Fibroblast of skin of right biceps (primary cell): ENCODE measurements at regions not wholly inside any gene's neighbourhood (a gene's known extent, or its start where the extent isn't known, plus 50 kb on each side); places are given as distances from the start of the nearest gene placed in this dataset.
"Not testable (repeated sequence)": the region's sequence is repeated elsewhere in the genome, so short reads cannot be mapped to it uniquely, and the experiment has no call there.

ENCODE experiments used
- DNase-seq: peaks from one replicate; pipeline ENCODE4 v3.0.0-alpha.2; 2013

DNA sequence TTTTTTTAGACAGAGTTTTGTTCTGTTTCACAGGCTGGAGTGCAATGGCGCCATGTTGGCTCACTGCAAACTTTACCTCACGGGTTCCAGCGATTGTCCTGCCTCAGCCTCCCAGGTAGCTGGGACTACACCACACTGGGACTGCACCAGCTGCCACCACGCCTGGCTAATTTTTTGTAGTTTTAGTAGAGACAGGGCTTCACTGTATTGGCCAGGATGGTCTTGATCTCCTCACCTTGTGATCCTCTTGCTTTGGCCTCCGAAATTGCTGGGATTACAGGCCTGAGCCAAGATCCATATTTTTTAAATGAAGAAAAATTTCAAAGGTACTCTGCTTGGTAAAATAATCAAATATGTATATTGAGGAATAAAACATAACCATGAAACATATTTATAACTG lies 195.8 kb upstream of the TPTE start:
- peak; percentile 79 for DNase-seq

DNA sequence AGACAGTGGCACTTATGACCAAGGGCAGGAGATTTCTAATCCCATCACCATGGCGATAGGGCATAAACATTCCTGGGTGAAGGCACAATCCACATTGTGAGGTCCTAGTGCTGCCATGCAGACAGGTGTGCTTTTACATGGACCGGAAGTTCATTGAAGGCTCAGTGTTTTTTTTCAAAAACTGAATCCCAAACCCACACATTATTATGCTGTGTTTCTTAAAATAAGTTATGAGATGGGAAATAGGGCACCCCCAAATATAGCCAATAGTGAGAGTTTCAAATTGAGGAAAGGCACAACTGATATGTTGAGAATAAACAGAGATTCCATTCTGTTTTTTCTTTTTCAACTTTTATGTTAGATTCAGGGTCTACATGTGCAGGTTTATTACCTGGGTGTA lies 195.2 kb upstream of the TPTE start:
- DNase-seq, result not testable (repeated sequence)

DNA sequence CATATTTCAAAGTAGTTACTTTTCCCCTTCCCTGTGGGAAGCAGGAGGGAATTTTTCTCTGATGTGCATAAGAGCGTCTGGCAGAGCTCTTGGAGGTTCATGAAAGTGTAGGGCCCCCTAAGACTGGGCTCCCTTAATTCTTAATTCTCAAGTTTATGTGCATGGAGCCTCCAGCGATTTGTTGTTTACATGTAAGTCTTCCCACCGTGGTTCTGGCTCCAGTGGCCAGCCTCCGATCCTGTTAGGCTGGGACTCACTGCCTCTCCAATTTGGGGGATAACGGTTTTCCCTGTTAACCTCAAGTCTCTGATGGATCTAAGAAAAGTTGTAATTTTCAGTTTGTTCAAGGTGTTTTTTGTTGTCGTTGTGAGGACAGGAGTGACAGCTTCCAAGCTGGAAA lies 192.7 kb upstream of the TPTE start:
- not testable (repeated sequence) for DNase-seq

DNA sequence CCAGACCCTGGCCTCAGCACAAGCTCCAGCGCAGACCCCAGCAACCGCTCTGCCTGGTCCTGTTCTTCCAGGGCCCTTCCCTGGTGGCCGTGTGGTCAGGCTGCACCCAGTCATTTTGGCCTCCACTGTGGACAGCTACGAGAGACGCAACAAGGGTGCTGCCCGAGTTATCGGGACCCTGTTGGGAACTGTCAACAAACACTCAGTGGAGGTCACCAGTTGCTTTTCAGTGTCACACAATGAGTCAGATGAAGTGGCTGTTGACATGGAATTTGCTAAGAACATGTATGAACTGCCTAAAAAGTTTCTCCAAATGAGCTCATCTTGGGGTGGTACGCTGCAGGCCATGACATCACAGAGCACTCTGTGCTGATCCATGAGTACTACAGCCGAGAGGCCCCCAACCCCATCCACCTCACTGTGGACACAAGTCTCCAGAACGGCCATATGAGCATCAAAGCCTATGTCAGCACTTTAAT lies 190.7 kb upstream of the TPTE start:
- DNase-seq, result not testable (repeated sequence)

DNA sequence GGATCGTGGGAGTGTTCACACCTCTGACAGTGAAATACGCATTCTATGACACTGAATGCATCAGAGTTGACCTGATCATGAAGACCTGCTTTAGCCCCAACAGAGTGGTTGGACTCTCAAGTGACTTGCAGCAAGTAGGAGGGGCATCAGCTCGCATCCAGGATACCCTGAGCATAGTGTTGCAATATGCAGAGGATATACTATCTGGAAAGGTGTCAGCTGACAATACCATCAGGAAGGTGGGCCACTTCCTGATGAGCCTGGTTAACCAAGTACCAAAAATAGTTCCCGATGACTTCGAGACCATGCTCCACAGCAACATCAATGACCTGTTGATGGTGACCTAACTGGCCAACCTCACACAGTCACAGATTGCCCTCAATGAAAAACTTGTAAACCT lies 190.2 kb upstream of the TPTE start:
- not testable (repeated sequence) for DNase-seq

DNA sequence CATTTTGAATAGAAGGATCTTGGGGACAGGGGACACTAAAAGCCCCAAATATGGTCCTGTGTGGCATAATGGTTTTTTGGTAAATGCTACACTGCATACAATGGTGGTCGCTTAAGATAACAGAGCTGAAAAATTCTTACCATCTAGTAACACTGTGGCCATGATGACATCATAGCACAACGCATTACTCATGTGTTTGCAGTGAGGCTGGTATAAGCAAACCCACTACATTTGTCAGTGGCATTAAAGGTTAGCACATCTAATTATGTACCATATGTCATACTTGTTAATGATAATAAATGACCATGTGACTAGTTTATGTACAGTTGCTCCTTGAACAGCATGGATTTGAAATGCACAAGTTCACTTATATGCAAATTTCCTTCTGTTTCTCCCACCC lies 188.4 kb upstream of the TPTE start:
- not testable (repeated sequence) for DNase-seq

DNA sequence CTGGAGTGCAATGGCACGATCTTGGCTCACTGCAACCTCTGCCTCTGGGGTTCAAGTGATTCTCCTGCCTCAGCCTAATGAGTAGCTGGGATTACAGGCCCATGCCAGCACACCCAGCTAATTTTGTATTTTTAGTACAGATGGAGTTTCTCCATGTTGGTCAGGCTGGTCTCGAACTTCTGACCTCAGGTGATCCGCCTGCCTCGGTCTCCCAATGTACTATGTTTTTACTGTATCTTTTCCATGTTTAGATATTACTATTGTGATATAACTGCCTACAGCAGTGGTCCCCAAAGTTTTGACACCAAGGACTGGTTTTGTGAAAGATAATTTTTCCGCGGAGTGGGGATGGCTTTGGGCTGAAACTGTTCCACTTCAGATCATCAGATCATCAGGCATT lies 187.0 kb upstream of the TPTE start:
- DNase-seq, result not testable (repeated sequence)

DNA sequence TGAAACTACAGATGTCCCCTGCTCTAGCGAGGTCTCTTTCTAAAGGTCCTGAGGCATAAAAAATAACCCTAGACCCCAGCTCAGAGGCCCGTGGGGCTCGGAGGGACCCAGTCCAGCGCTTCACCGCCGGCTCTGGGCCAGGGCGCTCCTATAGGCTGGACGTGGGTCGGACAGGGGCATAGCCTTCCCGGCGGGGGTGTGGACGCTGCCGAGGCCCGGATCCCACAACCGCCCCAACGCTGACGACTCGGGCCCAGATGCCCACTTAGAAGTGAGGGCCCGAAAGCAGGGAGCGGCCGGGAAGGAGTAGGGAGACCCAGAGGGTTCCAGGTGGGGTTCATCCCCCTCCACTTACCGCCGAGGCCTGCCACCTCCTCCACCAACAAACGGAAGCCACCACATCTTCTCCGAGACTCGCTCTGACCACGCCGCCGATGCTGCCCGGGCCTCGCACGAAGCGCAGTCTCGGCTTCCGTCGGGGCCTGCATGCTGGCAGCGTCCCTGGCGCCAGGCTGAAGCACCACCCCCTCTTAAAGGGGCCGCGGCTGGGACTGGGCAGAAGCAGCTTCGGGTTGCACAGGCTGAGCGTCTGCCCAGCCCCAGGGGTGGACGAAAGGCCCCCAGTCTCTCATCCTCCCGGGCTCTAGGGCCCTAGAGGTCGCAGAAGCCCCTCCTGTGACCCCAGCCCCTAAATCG lies 179.0 kb upstream of the TPTE start:
- DNase-seq, result not testable (repeated sequence)

DNA sequence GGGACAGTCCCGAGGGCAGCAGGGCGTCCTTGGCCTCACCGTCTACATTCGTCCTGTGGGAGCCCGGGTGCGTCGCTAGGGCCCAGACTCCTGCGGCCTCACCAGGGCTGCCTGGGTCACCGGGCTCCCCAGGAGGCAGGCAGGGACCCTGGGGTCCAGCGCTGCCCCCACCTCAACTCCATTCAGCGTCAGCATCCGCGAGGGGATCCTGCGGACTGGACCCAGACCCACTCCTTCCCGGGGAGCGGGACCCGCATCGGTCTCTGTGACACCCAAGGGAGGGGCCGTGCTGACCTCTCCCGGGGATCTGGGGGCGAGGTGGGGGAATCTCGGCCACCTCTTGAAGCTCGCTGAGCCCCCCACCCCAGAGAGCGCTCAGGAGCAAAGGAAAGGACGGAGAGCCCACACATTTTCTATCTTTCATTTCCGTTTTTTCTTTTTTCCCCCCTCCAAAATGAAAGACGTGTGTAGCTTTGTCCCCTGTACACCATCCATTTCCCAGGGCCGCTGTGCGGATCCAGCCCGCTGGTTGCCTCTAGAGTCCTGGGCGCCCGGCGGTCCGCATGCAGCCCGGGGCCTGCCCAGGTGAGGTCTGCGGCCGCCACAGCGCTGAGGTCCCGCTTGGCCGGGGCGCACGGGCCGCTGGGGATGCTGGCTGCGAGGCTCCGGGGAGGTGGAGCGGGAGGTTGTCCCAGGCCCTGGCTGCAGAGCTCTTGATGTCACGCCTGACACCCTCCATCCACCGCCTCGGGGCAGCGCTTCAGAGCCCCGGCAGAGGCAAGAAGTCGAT lies 178.0 kb upstream of the TPTE start:
- DNase-seq, result not testable (repeated sequence)

DNA sequence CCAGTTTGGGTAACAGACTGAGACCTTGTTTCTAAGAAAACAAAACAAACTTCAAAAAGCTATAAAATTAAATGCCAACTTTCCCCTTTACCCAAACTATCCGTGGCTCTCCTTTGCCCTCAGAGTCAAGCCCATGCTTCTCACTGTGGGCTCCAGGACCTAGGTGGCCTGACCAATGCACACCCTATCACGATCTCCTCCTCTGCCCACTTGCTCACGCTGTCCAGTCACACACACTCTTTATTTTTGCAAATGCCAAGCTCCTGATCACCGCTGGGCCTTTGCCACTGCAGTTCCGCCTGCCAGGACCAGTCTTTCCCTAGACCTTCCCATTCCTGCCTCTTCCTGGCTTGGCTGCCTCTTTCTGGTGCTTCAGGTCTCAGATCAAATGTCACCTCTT lies 177.1 kb upstream of the TPTE start:
- DNase-seq, result not testable (repeated sequence)

DNA sequence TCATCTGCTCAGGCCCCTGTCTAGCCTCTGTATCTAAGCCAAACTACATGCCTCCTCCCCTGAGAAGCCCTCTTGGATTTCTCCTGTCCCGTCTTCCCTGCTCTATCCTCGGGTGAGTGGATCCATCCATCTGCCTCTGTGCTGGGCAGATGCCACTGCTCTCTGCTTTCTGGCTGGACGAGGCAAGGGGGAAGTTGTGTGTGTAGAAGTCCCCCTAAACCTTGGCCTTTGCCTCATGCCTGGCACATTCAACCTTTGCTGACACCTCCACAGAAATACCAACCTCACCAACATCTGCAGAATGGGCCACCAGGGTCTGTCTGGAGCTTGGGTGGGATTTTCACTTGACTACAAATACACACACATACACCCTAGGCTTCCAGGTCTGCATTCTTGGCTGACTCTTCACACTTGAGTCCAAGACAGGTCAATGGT lies 176.2 kb upstream of the TPTE start:
- not testable (repeated sequence) for DNase-seq

DNA sequence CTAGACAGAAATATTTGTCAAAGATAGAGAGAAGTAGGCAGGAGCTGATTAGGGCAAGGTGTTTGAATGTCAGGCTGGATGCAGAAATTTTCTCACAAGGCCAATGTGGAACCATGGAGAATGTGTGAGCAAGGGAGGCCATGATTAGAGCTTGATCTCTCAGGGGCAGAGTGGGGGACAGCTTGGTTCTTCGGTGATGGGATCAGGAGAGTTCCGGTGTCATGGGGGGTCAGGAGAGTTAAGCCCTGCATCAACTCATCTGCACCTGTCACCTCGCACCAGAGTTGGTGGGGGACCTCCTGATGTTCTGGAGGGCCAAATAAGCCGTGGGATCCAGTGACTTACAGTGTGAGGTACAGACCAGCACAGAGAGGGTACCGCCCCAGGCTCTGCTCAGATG lies 175.1 kb upstream of the TPTE start:
- not testable (repeated sequence) for DNase-seq

DNA sequence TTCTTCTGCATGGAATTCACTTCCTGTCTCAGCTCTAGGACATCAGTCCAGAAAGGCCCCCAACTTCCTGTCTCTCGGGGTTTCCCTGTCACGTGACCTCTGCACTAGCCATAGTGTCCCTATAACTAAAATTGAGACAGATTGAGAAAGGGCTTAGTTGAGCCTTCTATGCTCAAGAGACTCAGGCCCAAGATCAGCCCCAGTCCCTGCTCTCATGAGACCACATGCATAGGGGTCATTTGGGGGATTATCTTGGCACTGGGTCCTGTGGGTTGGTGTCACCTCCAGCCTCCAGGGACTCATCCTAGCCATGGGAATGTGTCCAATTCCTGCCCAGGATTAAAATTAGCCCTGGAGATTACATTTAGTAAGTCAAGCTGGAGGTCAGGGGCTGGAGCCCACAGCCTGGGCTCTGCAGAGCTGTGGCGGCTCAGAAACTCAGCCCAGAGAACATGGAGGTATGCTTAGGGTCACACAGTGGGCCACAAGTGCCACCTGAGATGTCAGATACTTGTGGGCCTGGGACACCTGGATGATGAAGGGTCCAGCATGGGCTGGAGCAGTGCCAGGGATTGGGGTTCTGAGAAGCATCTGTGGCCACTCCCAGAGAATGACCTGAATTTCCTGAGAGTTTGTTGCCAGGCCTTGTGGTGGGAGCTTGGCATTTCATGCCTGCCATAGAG lies 174.3 kb upstream of the TPTE start:
- not testable (repeated sequence) for DNase-seq

DNA sequence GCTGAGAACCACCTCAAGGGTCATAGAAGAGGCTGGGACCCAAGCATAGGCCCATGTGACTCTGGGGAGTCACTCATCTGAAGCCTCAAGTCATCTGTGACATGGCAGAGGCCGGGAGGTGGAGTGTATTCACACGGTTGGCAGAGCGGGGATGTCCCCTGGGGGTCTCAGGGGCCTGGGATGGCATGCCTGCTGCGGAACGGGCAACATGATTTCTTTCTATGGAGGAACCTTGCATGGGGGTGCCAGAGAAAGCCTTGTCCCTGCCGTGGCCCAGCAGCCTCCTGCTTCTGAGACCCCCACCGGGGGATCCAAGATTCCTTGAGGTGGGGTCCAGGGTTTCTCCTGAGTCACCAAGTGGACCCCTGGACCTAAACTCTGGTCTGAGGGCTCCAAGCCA lies 173.7 kb upstream of the TPTE start:
- DNase-seq, result not testable (repeated sequence)

DNA sequence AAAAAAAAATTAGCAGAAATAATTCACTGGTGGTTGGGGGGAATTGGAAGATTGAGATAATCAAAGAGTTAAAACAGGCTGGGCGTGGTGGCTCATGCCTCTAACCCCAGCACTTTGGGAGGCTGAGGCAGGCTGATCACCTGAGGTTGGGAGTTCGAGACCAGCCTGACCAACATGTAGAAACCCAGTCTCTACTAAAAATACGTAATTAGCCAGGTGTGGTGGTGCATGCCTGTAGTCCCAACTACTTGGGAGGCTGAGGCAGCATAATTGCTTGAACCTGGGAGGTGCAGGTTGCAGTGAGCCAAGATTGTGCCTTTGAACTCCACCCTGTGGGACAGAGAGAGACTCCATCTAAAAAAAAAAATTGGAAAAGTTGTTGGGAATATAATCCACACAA lies 173.2 kb upstream of the TPTE start:
- DNase-seq, result not testable (repeated sequence)

DNA sequence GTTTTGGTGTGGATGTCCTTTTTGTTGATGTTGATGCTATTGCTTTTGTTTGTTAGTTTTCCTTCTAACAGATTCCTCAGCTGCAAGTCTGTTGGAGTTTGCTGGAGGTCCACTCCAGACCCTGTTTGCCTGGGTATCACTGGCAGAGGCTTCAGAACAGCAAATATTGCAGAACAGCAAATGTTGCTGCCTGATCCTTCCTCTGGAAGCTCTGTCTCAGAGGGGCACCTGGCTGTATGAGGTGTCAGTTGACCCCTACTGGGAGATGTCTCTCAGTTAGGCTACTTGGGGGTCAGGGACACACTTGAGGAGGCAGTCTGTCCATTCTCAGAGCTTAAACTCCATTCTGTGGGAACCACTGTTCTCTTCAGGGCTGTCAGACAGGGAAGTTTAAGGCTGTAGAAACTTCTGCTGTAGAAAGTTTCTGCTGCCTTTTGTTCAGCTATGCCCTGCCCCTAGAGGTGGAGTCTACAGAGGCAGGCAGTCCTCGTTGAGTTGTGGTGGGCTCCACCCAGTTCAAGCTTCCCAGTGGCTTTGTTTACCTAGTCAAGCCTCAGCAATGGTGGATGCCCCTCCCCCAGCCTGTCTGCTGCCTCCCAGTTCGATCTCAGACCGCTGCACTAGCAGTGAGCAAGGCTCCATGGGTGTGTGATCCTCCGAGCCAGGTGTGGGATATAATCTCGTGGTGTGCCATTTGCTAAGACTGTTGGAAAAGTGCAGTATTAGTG lies 166.4 kb upstream of the TPTE start:
- DNase-seq, result not testable (repeated sequence)

DNA sequence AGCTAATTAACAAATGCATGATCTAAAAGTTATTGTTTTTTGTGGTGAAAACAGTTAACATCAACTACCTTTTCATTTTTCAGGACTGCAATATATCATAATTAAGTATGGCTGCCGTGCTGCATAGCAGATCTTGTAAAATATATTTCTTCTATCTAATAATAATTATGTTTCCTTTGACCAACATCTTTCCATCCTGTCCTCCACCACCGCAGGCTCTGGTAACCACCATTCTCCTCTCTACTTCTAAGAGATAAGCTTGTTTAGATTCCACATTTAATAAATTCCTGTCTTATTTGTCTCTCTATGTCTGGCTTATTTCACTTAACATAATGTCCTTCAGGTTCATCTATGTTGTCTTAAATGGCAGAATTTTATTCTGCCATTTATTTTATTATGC lies 162.3 kb upstream of the TPTE start:
- DNase-seq, result not testable (repeated sequence)

DNA sequence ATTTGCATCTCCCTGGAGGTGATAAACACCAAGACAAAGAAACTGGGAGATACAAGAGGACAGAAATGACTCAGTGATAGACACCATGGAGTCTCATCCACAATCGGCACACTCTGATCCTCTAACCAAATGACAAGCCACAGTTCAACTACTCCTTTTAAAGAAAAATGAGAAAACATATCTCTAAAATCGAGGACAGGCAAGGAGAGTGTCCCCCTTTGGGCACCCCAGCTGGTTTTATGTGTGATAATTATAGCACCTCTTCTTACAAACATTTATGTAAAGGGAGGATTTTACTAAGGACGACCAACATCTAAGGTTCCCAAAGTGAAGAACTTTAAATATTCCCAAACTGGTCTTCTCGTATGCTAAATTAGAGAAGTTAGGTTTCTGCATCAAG lies 161.5 kb upstream of the TPTE start:
- DNase-seq, result not testable (repeated sequence)

DNA sequence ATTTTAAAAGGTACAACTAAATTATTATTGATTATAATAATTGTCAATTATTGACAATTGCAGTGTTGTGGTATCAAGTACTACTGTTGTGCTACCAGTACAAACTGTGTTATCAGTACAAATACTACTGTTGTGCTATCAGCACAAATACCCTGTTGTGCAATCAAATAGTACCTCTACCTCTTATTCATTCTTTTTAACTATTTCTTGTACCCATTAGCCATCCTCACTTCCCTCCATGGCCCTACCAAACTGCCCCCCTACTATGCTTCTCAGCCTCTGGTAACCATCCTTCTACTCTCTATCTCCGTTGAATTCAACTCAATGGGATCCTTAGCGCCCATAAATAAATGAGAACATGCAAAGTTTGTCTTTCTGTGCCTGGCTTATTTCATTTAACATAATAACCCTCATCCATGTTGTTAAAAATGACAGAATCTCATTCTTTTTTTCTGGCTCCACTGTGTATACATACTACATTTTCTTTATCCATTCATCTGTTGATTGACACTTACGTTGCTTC lies 160.1 kb upstream of the TPTE start:
- not testable (repeated sequence) for DNase-seq

DNA sequence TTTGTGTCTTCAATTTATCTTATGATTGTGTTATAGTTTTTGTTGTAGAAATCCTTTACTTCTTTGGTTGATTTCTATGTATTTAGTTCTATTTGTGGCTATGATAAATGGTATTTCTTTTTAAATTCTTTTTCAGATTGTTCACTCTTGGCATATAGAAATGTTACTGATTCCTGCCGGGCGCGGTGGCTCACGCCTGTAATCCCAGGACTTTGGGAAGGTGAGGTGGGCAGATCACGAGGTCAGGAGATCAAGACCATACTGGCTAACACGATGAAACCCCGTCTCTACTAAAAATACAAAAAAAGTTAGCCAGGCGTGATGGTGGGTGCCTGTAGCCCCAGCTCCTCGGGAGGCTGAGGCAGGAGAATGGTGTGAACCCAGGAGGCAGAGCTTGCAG lies 158.6 kb upstream of the TPTE start:
- DNase-seq, result not testable (repeated sequence)

DNA sequence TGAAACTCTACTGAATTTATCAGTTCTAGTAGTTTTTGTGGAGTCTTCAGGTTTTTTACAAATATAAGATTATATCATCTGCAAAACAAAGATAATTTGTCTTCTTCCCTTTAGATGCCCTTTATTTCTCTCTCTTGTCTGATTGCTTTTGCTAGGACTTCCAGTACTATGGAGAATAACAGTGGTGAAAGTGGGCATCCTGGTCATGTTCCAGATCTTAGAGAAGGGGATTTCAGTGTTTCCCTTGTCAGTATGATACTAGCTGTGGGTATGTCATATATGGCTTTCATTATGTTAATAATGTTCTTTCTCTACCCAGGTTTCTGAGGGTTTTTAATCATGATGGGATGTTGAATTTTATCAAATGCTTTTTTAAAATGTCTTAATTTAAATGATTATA lies 158.1 kb upstream of the TPTE start:
- DNase-seq, result not testable (repeated sequence)

DNA sequence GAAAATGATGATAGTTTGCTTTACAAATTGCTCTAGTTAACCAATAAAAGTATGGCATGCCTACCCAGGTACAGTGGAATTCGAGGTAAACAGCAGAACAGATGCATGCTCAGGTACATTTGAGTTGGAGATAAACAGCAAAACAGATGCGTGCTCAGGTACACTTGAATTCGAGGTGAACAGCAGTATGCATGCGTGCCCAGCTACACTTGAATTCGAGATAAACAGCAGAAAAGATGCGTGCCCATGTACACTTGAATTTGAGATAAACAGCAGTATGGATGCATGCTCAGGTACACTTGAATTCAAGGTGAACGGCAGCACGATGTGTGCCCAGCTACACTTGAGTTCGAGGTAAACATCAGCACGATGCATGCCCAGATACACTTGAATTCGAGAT lies 155.2 kb upstream of the TPTE start:
- not testable (repeated sequence) for DNase-seq

DNA sequence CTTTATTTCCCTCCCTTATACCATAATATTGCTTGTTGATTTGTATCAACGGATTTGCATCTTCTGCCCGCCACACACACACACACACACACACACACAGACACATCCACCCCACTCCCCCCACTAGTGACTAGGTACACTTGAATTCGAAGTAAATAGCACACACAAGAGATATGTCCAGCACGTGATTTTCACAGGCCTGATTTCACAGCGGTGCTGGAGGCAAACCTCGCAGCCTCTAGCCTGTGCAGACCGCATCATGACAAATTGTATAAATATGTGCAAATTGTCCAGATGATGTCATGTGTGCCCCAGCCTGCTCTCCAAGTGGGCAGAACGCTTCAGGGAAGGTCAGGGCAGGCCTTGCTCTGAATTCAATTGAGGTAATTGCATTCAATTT lies 153.8 kb upstream of the TPTE start:
- not testable (repeated sequence) for DNase-seq
